NCI-H1417 (cell line): ENCODE measurements at regions not wholly inside any gene's neighbourhood (a gene's known extent, or its start where the extent isn't known, plus 50 kb on each side); places are given as distances from the start of the nearest gene placed in this dataset.
"Not testable (repeated sequence)": the region's sequence is repeated elsewhere in the genome, so short reads cannot be mapped to it uniquely, and the experiment has no call there.

Source experiments
- DNase-seq, 3 experiments: peaks; one replicate each; lab custom pipeline; 2025; lab: John Stamatoyannopoulos, UW

- no peak for DNase-seq
These were observed 90.5 kb upstream of the SVIL start for GRCh38 chr10:29725133-29725720.

DNA sequence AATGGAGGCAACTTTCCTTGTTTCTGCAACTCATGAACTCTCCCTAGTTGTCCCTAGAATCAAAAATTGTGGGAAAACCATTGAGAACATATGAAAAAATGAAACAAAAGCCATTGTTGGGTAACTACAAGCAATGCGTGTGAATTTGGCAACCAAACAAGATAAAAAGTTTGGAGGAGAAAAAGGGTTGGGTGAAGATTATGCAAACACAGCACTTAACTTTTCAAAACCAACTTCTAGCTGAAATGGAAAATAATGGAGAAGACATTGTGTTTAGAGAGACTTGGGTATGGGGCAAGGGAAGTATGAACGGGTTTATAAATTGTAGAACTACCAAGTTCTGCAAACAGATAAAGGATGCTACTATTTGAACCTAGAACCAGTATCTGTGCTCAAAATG is 89.0 kb upstream of the SVIL start:
- DNase-seq = no peak

- no peak for DNase-seq
These were observed 88.0 kb upstream of the SVIL start for GRCh38 chr10:29722777-29723176.

GRCh38 chr10:29720149-29720548 is 85.4 kb upstream of the SVIL start:
- DNase-seq = no peak

DNA sequence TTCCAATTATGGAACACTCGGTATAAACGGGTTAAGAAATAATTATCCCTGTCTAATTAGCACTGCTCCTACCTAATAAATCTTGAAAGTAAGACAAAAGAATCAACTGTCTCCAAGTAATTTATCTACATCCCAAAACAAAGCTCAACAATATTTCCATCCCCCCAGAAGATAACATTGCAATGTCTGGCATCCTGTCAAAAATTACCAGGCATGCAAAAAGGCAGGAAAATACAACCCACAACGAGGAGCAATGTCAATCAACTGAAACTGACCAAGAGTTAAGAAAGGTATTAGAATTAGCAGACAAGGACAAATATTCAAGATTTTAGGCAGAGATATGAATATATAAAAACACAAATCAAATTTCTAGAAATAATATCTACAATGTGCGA is 84.5 kb upstream of the SVIL start:
- DNase-seq = no peak

- no peak for DNase-seq
These were observed 80.5 kb upstream of the SVIL start for GRCh38 chr10:29715296-29715695.

- no peak for DNase-seq
These were observed 79.5 kb upstream of the SVIL start for GRCh38 chr10:29714096-29714874.

DNA sequence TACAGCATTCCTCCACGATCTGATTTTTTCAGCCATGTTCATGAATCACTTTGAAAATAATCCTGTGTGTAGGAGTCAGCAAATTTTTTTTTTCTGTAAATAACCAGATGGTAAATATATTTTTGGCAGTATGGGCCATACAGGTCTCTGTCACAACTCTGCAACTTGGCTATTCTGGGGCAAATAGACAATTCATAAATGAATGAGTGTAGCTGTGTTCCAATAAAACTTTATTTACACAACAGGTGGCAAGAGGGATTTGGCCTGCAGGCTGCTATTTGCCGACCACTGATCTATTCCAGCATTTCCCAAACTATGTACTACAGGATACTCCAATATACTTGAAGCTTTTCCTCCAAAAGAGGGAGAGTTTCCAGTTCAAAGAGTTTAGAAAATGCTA is 78.7 kb upstream of the SVIL start:
- no peak for DNase-seq

DNA sequence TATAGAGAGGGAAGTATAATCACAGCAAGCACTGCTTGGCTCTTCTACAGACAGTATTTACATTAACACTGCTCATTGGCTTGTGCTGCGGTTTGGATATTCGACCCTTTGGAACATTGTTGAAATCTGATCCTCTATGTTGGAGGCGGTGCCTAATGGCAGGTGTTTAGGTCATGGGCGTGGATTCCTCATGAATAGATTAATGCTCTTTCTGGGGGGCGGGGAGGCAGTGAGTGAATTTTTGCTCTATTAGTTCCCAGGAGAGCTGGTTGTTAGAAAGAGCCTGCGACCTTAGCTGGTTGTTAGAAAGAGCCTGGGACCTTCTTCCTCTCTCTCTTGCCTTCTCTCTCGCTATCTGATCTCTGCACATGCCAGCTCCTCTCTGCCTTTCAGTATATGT is 77.3 kb upstream of the SVIL start:
- peak; percentile 2 to 94 (median 35) for DNase-seq

DNA sequence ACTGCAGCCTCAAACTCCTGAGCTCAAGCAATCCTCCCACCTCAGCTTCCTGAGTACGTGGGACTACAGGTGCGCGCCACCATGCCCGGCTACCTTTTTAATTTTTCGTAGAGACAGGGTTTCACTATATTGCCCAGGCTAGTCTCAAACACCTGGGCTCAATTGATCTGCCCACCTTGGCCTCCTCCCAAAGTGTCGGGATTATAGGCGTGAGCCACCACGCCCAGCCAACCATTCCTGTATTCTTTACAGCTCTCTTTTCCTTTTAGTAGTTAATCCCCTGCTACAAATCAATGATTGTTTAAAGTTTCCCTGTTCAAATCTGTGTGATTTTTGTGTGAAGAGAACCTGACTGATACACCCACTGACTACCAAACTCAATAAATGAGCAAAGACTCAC is 75.4 kb upstream of the SVIL start:
- DNase-seq = no peak

DNA sequence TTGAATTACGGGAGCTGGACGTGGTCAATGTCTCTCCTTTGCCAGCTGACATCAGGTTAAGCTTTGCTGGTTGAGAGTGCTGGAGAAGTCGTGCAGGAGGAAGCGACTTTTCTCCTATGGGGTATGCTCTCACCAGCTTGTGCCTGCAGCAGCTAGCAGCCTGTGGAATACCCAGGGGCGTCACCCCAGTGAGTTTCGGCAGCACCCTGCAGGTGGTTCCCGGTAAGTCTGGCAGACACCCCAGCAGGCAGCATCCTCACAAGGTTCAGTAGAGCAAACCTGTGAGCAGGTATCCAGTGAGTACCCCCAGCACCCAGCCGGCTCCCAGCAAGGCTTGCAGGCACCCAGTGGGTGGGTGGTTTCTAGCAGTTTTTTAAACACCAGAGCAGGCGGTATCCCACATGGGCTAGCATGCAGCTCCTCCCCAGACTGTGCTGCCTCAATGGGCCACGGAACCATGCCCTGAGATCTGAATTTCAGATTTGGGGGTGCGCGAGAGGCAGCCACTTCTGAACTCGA is 74.8 kb upstream of the SVIL start:
- no peak for DNase-seq

DNA sequence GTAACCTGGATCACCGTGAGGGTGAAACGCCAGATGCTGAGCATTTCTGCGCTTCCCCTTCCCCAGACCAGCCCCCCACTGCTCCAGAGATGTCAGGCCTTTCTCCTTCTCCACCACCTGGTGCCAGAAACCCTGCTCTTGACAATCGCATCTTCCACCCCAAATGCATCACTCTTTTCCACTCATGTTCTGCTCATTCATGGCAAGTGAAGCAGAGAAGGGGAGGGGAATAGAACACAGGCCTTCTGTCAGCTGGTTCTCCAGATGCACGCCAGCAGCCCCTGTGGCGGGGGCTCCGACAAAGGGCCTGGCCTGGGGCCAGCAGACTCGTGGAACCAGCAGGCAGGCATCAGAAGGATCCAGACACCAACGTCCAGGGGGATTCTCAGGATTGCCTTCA is 68.5 kb upstream of the SVIL start:
- peak; percentile 1 to 82 (median 28) for DNase-seq

- peak in 1 of 3 experiments; percentile 12 for DNase-seq
These were observed 67.7 kb upstream of the SVIL start for GRCh38 chr10:29702273-29703164.

DNA sequence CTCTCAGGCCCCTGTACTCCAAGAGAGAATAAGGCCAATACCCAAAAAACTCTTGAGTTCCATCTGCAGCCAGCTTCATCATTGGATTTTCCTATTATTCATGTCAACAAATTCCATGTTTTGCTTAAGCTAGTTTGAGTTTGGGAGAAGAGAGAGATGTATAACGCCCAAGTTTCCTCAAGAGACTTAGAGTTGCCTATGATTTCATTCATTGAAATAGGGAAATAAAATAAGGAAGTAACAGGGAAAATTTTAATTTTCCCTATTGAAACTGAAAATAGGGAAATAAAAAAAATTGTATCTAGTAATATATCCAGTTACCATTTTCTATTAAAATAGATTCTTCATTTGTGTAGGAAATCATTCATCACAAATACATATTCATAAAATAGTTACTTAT is 66.5 kb upstream of the SVIL start:
- DNase-seq = no peak

DNA sequence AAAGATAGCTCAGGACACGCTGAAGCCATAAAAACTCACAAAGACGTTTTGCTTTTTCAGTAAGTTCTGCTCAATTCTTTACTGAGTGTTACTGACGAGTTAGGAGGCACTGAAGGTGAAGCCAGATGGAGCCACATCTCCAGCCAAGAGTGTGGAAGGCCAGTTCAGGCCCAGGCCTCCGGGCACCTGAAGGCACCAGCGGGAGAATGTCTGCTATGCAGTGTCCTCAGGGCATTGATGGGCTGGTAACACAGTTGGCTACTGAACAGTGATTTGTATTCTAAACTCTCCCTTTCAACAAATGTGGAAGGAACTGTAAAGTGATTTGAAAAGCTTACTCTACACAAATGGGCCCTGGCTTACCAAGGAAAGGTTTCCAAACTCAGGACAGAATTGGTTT is 64.8 kb upstream of the SVIL start:
- no peak for DNase-seq

DNA sequence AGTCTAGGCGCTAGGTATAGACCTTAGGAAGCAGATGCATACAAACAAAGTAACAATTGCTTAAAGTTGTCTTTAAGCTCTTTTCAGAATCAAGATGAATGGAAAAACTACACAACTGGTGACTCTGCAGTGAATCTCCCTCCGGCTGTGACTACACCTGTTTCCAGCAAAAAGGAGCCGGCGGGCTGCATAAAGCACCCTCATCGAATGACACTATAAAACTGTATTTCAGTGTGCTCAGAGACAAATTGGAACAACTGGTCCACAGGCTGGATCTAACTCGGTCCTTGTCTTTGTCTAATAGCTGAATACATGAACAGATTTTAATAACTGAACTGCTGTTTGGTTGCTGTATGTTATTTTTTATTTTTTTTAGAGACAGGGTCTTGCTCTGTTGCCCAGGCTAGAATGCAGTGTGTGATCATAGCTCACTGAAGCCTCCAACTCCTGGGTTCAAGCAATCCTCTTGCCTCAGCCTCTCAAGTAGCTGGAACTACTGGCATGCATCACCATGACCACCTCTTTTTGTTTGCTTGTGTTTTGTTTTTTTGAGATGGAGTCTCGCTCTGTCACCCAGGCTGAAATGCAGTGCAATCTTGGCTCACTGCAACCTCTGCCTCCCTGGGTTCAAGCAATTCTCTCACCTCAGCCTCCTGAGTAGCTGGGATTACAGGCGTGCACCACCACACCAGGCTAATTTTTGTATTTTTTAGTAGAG is 64.2 kb upstream of the SVIL start:
- peak in 1 of 3 experiments; percentile 5 for DNase-seq

DNA sequence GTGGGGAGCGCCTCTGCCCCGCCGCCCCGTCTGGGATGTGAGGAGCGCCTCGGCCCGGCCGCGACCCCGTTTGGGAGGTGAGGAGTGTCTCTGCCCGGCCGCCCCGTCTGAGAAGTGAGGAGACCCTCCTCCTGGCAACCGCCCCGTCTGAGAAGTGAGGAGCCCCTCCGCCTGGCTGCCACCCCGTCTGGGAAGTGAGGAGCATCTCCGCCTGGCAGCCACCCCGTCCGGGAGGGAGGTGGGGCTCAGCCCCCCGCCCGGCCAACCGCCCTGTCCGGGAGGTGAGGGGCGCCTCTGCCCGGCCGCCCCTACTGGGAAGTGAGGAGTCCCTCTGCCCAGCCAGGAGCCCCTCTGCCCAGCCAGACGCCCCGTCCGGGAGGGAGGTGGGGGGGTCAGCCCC is 61.8 kb upstream of the SVIL start:
- not testable (repeated sequence) for DNase-seq

GRCh38 chr10:29694121-29694520 is 59.4 kb upstream of the SVIL start:
- DNase-seq = no peak

DNA sequence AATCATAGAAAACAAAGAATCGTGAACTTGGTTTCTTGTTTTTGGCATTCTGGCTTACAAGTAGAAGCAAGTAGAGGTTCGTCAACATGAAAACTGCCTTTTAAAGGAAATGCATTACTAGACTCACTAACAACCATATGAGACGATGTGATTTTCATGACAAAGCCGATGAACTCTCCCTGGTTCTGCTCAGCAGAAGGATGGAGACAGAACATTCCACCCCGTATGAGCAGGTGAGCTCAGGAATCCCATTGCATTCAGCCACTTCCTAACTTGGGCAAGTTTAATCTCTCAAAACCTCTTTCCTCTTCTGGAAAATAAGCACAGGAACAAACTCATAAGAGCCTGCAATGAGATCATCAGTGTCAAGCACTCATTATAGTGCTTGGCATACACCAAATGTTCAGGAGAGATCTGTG is 57.4 kb upstream of the SVIL start:
- DNase-seq = no peak

GRCh38 chr10:29691564-29692072 is 56.8 kb upstream of the SVIL start:
- DNase-seq = peak in 1 of 3 experiments; percentile 1

DNA sequence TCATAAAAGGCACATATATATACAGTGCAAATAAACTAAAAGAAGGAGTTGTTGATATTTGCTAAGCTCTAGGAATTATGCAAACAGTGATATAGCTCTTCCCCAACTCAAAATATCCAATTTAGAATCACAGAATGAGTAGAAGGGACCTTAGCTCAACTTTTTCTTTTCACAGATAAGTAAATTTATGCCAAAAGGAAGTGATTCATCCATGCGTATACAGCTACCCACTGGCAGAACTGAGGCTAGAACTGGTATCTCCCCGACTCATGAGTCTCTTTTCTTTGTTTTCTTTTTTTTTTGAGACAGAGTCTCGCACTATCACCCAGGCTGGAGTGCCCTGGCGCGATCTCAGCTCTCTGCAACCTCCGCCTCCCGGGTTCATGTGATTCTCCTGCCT is 54.2 kb upstream of the SVIL start:
- DNase-seq = peak in 1 of 3 experiments; percentile 6

- DNase-seq = peak; percentile 36 to 85 (median 42)
These were observed 53.5 kb upstream of the SVIL start for GRCh38 chr10:29688230-29688661.
